Endometrium (tissue), 2 donors: ENCODE measurements at regions not wholly inside any gene's neighbourhood (a gene's known extent, or its start where the extent isn't known, plus 50 kb on each side); places are given as distances from the start of the nearest gene placed in this dataset.

Source experiments
- FAIRE-seq: peaks from 2 replicates; lab custom pipeline; 2012; peaks lifted over from hg19 to GRCh38; lab: Jason Lieb, UNC
- donor health status: control.
- donor health status: control.

- FAIRE-seq: no peak
These were observed 648.3 kb upstream of the ZNF608 start for GRCh38 chr5:125394661-125395280.

- FAIRE-seq: no peak
These were observed 650.0 kb upstream of the ZNF608 start for GRCh38 chr5:125396462-125396861.

DNA sequence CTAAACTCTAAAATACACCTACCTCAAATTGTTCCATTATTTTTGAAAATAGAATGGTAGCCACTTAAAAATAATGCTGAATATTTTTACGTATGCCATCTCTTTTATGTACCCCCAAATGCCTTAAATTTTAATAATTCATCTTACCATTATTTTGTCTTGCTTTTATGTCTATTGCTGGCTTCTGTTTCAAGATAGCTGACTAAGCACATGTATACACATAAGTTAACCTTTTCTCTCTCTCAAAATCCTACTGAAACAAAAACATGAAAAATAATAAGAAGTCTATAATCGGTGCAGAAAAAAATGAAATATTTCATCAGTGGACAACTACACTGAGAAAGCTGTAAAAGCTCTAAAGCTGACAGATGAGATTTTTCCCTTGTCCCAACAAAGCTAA, 652.0 kb upstream of the ZNF608 start:
- no peak for FAIRE-seq

DNA sequence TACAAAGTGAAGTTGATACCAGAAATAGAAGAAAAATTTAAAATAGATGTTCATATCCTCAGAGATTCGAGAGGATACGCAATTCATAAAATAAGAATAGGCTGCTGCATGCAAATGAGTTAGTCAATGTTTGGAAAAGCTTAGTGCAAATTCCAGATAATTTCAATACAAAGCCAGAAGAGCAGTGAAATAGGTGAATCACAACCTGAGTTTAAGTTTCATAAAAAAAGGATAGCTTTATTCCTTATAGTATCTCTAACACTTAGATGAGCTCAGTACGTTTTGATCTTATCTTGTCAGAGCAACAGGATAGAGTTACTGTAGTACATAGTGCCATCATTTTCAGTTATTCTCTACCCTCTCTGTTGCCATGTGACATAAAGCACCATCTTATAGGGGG, 653.4 kb upstream of the ZNF608 start:
- no peak for FAIRE-seq

DNA sequence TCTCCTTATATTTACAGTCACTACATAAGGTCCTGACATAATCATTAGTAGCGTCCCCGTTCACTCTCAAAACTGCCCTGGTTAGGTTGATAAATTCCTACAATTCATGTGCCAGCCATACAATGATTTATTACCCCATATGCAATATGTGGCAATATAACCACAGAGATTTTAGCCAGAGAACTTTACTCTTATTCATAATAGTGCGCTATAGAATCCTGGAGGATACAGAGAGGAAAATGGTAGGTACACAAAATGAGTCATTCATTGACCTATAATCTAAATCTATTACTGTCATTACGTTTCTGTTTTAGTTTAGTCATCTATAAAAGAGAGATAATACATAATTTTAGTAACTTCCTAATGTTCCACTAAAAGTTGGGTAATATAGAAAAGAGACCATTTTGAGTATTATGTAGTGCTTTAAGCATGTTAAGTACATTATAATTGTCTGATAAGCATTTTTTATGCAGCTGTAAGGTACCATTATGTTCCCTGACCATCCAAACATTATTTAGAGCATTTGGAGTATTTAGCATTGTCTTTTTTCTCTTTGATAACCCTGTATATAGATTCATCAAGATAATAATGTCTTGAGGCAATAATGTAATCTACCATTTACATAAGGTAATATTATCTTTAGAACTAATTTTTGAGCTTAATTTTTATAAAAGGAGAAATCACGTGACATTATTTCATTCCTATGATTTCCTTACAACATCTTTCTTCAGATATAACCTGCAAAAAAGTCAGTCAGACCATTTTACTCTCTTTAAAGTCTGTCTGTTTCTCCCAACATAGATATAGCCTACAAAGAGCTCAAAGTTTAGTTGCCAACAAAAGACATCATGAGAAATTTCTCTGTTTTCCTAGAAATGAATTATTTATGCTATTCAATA, 655.5 kb upstream of the ZNF608 start:
- FAIRE-seq: no peak

DNA sequence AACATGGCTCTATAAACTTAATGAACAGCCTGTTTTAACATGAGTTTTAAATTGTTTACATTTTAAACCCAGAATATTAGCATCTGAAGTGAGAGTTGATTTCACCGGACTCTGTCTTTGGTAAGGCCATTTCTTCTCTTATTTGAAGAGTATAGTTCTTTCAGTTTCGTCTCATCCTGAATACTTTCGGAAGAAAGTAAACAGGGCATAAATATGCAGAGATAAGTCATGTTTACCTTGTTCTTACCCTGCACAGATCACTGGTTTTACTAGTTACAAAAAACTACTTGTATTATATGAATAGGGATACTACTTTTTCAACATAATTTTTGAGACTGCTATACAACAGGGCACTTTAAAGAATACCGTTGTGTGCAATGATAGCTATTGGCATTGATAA, 656.3 kb upstream of the ZNF608 start:
- FAIRE-seq: no peak

GRCh38 chr5:125404056-125404455, 657.6 kb upstream of the ZNF608 start:
- FAIRE-seq: no peak

DNA sequence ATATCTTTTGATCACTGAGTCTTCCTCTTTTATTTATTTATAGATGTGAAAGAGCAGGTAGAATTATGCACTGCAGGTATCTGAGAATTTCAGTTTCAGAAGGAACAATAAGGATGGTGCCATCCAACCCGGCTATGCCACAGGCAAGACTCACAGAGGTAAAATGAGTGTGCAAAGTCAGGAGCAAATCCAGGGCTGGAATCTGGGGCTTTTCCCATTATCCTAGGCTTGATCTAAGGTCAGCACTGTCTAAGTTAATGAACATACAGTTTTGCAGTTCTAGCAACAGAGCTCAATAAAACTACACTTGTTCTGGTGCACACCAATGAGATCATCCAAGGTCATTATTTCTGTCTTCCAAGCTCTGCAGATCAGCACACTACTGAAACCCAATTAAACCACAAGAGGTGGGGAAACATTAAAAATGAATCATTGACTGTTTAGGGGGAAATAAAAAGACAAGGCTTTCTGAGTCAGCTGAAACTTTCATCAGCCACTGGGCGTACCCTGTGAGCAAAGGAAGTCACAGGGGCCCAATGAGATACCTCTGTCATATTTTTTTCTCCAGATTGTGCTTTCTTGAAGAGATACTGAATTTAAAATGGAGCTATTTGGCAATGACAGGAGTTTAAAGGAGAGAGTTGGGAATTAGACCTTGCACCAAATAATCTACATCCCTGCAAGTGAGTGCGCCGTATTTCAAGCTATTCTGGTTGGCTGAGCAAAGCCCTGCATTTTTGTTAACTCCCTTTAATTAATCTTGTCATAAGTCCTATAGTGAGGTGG, 662.2 kb upstream of the ZNF608 start:
- FAIRE-seq: no peak

DNA sequence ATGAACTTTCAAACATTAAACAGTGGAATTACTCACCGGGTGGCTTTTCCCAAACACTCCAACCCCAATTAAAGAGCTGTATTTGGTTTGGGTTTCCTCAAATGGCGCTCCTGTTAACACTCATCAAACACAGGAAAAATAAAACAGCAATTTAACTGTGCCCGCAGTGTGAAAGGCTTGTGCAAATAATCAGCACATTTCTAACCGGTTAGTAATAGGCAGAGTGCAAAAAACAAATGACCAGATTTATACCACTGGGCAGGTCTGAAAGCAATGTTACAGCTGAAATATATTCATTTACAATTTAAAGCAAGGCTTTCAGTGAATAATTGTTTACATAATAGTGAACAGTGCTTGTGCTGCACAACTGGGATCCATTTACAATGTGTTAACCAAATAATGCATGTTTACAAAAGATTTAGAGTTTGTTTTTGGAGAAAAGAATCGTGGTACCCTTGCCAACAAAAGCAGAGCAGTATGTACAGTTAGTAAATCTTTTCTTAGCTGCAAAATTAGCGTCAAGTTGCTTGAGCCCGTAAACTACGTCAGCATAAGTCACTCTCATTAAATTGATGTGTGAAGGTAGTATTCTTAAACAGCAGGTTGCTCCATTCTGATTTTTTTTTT, 662.9 kb upstream of the ZNF608 start:
- FAIRE-seq: peak; percentile 87

- FAIRE-seq: peak; percentile 4
These were observed 663.6 kb upstream of the ZNF608 start for GRCh38 chr5:125409861-125410536.

- FAIRE-seq: peak; percentile 45
These were observed 664.2 kb upstream of the ZNF608 start for GRCh38 chr5:125410537-125411070.

DNA sequence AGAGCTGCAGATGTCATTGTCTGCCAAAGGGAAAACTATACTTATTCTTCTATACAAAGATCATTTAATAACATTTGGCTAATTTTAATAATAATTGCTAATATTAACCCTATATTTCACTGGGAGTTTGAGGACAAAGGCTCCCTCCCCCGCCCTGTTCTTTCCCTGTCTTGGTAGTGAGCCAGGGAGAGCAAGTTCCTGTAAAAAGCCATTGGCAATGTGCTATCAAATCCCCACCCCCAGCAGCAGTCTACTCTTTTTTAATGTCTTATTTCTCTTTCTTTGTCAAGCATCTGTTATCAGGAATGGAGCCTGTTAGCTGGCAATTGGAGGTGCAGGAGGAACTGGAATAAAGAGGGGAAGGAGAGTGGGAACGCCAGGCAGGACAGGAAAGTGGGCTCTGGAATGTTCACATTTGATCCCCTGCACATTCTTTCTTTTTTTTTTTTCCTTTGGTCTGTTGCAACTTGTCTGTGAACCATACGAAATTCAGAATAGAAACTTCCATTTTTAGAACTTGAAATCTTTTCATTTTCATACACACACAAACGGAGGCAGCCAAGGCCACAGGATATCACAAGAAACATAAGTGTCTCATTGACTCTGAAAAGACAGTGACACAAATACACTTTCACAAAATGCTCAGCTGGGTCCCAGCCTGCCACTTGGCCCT, 664.8 kb upstream of the ZNF608 start:
- FAIRE-seq: no peak

GRCh38 chr5:125411744-125412560, 665.5 kb upstream of the ZNF608 start:
- FAIRE-seq: no peak

DNA sequence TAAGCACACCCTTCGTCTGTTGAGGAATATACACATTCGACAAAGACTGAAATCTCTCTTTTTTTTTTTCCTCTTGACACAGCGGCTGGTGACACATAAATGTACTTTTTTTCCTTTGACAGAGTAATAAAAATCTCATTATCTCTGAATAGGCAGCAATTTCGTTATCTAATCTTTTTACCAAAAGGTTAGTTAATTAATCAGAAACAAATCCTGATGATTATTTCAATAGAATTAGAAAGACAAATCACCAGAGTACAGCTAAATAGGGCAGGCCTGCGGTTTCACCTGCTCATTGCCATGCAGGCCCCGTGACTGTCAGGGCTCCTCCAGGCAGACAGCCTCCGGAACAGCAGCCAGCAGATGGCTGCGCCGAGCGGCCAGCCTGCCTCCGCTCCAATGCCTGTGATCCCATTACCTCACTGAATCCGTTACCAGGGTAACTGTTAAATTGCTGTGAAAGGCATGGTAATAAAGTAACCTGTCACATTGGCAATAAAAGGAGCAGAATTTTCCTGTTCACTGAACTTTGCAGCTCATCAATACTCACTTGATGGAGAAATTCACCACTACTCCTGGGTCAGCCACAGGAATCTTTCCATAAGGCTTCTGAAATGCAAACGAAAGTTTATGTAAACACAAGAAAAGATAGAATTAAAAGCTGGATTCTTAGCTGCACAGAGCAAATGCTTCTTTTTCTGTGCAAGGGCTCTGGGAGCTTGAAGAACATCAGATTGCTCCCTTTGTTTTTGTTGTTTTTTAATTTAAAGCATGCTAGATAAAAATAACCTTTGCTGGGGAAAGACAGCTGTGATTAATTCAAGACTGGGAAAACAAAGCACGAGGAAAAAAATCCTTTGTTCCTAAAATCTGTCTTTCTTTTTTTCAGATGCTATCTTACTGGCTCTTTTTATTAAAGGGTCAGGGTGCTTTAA, 666.4 kb upstream of the ZNF608 start:
- FAIRE-seq: peak; percentile 89

DNA sequence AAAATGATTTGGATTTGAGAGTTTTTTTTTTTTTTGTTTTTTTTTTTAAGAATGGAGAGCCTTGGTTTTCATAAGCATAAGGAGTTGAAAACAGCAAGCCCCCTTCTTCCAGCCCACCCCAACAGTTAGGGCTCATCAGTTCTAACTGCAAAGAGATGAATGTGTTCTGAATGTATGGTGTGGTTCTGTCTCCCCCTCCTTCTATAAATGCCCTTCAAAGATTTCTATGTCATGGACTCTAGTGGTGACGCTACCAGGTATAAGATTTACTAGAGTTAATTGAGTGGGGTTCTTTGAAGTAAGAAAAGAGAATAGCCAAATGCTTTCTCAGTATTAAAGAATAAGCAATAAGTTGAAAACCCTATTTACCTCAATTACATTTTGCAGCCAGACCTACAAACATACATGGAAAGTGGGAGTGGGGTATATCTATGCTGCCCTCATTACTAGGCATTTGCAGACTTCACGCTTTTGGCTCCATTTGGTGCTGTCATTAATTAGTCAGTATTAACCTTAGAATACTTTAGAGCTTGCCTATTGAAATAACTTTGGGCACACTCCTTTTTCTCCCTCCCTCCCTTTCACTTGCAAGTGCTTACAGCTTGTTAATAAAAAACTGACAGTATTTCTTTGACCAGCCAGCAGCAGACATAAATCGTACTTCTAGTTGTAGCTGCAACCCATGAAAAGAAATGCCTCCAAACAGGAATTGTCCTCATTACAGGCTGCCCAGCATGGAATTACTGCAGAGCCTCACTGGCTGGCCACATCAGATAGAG, 667.2 kb upstream of the ZNF608 start:
- FAIRE-seq: no peak

DNA sequence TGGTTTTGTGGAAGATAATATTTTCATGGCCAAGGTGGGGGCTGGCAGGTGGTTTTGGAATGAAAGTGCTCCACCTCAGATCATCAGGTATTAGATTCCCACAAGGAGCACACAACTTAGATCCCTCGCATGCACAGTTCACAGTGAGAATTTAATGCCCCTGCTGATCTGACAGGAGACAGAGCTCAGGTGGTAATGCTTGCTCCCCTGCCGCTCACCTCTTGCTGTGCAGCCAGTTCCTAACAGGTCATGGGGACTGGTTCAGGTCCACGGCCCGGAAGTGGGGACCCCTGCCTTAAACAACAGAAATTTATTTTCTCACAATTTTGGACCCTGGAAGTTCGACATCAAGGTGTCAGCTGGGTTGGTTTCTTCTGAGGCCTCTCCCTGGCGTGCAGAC, 668.7 kb upstream of the ZNF608 start:
- no peak for FAIRE-seq

- FAIRE-seq: no peak
These were observed 669.6 kb upstream of the ZNF608 start for GRCh38 chr5:125416055-125416454.

GRCh38 chr5:125421006-125421405, 674.6 kb upstream of the ZNF608 start:
- no peak for FAIRE-seq
